ENCODE measurements at regions not wholly inside any gene's neighbourhood (a gene's known extent, or its start where the extent isn't known, plus 50 kb on each side); places are given as distances from the start of the nearest gene placed in this dataset.
"Not testable (repeated sequence)": the region's sequence is repeated elsewhere in the genome, so short reads cannot be mapped to it uniquely, and the experiment has no call there.

DNA sequence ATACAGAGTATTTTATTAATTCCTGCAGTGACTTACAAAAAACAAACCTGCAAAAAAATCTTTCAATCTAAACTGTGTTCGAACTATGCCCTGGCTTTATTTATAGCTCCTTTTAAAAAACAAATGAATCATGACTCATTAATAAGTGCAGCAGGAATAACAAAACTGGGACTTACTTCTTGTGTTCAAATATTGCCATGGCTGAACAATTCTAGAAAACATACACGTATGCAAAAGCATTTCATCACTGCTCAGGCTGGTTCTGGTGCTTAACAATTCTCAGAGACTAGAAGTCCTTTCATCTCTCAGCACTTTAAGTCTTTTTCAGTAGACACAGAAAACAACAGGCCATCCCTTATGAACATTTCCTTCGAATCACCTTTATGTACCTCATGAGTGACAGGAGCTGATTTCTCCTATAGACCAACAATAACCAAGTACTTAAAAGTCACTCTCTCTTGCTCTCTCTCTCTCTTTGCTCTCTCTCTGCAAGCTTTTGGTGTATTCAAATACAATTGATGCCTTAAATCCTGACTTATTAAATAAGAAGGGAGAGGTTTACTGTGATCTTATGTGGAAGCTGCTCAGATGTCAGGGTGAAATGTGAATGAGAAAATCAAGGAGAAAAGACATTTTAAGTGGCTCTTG is 268.8 kb downstream of the TTC8 start:
- 65% methylated on average over 3 of the region's 3 CpGs for WGBS (ENCODE audit: insufficient coverage, low coverage, low lambda C conversion rate, missing lambda C conversion rate)
- Histone ChIP-seq H3K36me3 (no peaks in the 10 kb centered on the region), H3K4me1 (no peaks in the 10 kb centered on the region), H3K27me3 (no peaks in the 10 kb centered on the region), H3K27ac (no peak overlapping the region), H3K4me3 (no peak overlapping the region), H3K9me3 (no peaks in the 10 kb centered on the region)
- no peak for DNase-seq
- TF ChIP-seq, protein P1, sequence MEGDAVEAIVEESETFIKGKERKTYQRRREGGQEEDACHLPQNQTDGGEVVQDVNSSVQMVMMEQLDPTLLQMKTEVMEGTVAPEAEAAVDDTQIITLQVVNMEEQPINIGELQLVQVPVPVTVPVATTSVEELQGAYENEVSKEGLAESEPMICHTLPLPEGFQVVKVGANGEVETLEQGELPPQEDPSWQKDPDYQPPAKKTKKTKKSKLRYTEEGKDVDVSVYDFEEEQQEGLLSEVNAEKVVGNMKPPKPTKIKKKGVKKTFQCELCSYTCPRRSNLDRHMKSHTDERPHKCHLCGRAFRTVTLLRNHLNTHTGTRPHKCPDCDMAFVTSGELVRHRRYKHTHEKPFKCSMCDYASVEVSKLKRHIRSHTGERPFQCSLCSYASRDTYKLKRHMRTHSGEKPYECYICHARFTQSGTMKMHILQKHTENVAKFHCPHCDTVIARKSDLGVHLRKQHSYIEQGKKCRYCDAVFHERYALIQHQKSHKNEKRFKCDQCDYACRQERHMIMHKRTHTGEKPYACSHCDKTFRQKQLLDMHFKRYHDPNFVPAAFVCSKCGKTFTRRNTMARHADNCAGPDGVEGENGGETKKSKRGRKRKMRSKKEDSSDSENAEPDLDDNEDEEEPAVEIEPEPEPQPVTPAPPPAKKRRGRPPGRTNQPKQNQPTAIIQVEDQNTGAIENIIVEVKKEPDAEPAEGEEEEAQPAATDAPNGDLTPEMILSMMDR (IDR thresholded peaks at IDR 0.05) = no peak
- no peak for TF ChIP-seq POLR2A (IDR thresholded peaks at IDR 0.05)
- ATAC-seq = no peak
- intact Hi-C loops (cut with DNase I) = no loop called here

DNA sequence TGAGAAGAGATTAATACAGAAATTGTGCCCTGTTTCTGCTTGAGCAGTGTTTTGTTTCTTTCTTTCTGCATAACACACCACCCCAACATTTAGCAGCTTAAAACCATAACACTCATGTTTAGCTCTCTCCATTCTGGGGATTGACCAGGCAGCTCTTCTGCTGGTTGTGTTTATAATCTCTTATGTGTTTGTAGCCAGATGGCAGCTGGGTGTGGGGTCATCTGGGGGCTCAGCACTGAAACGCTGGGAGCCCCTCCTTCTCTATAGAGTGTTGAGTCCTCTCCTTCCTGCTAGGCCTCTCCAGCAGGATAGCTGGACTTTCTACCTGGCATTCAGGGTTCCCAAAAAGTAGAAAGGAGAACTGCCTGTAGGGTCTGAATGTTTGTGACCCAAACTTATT is 270.6 kb downstream of the TTC8 start:
- Histone ChIP-seq H3K4me3 (no peak overlapping the region), H3K9me3 (no peaks in the 10 kb centered on the region), H3K4me1 (no peaks in the 10 kb centered on the region), H3K27ac (no peak overlapping the region), H3K27me3 (no peaks in the 10 kb centered on the region), H3K36me3 (no peaks in the 10 kb centered on the region)
- TF ChIP-seq POLR2A (IDR thresholded peaks at IDR 0.05) = no peak
- TF ChIP-seq, protein P1 (IDR thresholded peaks at IDR 0.05) = no peak
- no peak for DNase-seq
- intact Hi-C loops (cut with DNase I) = no loop called here
- WGBS (ENCODE audit: insufficient coverage, low coverage, low lambda C conversion rate, missing lambda C conversion rate) = 29% methylated on average over 1 of the region's 1 CpG
- no peak for ATAC-seq

DNA sequence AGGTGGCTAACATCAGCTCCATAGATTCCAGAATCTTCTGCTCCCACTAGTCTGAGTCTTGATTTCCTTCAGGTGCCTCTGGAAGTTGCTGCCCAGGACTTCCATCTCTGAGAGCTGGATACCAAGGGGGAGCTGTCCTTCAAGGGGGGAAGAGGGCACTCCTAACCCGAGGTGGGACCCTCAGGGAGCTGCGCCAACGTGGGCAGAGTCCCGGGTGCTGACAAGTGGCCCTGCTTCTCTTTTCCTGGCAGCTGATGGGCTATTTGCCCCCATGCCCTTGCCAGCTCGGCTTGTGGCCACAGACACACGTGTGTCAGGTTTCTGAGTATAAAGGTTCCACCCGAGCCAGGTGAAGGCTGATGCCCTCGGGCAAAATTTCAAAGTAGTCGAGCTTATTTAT is 272.5 kb downstream of the TTC8 start:
- Histone ChIP-seq H3K36me3 (no peaks in the 10 kb centered on the region), H3K27ac (peak overlapping the region in 1 of 3 donors; percentile 13), H3K4me1 (no peaks in the 10 kb centered on the region), H3K27me3 (no peaks in the 10 kb centered on the region), H3K9me3 (no peaks in the 10 kb centered on the region), H3K4me3 (no peak overlapping the region)
- DNase-seq (no peak), ATAC-seq (peak in 1 of 4 donors; percentile 14)
- TF ChIP-seq POLR2A (IDR thresholded peaks at IDR 0.05) = no peak
- TF ChIP-seq, protein P1 (IDR thresholded peaks at IDR 0.05) = no peak
- intact Hi-C loops (cut with DNase I) = no loop called here
- WGBS (ENCODE audit: insufficient coverage, low coverage, low lambda C conversion rate, missing lambda C conversion rate) = 65% methylated on average over 8 of the region's 9 CpGs

DNA sequence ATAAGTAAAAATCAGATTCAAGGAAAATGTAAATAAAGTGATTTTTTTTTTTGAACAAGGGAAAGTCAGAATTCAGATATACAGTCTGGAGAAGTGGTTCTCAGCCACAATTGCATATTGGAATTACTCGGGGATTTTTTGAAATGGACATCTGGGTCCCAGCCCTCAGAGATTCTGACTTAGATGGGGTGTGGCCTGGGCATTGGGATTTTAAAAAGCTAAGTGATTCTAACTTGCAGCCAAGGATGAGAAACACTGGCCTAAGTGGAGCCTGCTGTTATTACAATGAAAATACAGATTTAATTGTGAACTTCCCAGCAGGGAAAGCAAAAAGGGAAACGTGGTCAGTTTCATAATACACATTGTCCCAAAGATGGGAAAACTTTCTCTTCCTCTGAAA is 273.8 kb downstream of the TTC8 start:
- Histone ChIP-seq H3K36me3 (no peaks in the 10 kb centered on the region), H3K27ac (no peak overlapping the region), H3K4me3 (no peak overlapping the region), H3K4me1 (no peaks in the 10 kb centered on the region), H3K9me3 (no peaks in the 10 kb centered on the region), H3K27me3 (no peaks in the 10 kb centered on the region)
- DNase-seq = no peak
- 48% methylated on average over 2 of the region's 2 CpGs for WGBS (ENCODE audit: insufficient coverage, low coverage, low lambda C conversion rate, missing lambda C conversion rate)
- no peak for ATAC-seq
- intact Hi-C loops (cut with DNase I) = no loop called here
- TF ChIP-seq POLR2A (IDR thresholded peaks at IDR 0.05) = no peak
- TF ChIP-seq, protein P1 (IDR thresholded peaks at IDR 0.05) = no peak

DNA sequence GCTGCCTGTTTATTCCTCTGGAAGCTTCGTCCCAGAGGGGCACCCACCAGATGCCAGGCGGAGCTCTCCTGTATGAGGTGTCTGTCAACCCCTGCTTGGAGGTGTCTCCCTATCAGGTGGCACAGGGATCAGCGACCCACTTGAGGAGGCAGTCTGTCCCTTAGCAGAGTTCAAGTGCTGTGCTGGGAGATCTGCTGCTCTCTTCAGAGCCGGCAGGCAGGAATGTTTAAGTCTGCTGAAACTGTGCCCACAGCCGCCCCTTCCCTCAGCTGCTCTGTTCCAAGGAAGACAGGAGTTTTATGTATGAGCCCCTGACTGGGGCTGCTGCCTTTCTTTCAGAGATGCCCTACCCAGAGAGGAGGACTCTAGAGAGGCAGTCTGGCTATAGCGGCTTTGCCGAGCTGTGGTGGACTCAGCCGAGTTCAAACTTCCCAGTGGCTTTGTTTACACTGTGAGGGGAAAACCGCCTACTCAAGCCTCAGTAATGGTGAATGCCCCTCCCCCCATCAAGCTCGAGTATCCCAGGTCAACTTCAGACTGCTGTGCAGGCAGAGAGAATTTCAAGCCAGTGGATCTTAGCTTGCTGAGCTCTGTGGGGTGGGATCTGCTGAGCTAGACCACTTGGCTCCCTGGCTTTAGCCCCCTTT is 279.8 kb downstream of the TTC8 start:
- H3K4me3 ChIP-seq; DNase-seq; H3K27me3 ChIP-seq; intact Hi-C loops (cut with DNase I); H3K9me3 ChIP-seq; H3K4me1 ChIP-seq; H3K27ac ChIP-seq; H3K36me3 ChIP-seq; ATAC-seq: not testable (repeated sequence)
- WGBS (ENCODE audit: insufficient coverage, low coverage, low lambda C conversion rate, missing lambda C conversion rate) = 47% methylated on average over 2 of the region's 10 CpGs

DNA sequence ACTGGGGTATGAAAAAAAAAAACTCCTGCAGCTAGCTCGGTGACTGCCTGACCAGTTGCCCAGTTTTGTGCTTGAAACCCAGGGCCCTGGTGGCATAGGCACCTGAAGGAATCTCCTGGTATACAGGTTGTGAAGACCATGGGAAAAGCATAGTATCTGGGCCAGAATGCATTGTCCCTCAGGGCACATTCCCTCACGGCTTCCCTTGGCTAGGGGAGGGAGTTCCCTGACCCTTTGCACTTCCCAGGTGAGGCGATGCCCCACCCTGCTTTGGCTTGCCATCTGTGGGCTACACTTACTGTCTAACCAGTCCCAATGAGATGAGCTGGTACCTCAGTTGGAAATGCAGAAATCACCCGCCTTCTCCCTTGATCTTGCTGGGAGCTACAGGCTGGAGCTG is 280.4 kb downstream of the TTC8 start:
- intact Hi-C loops (cut with DNase I); H3K27ac ChIP-seq: not testable (repeated sequence)

More for the DNA sequence above, 280.4 kb downstream of the TTC8 start:
- not testable (repeated sequence) for DNase-seq, H3K4me3 ChIP-seq, H3K9me3 ChIP-seq, H3K36me3 ChIP-seq, ATAC-seq, H3K27me3 ChIP-seq, H3K4me1 ChIP-seq
- WGBS (ENCODE audit: insufficient coverage, low coverage, low lambda C conversion rate, missing lambda C conversion rate) = no CpG with 5 or more reads among the region's 4 CpGs

All from right lobe of liver (tissue), 6 donors.